CD14-positive monocyte (primary cell): ENCODE measurements at regions not wholly inside any gene's neighbourhood (a gene's known extent, or its start where the extent isn't known, plus 50 kb on each side); places are given as distances from the start of the nearest gene placed in this dataset.

Source experiments
- DNase-seq, 3 donors: peaks; one replicate each; pipeline ENCODE4 v3.0.0-alpha.2; 2011 to 2022
- H2AFZ ChIP-seq: 2 replicates; pipeline ENCODE4 v1.6.0; 2012; ENCODE audit warnings: mild to moderate bottlenecking, low read depth, low read length, inconsistent platforms; ENCODE audit not compliant: insufficient read depth, poor library complexity, severe bottlenecking
- H3K27ac ChIP-seq, 2 donors: 1 replicate in 1 of 2; 2 replicates in 1 of 2; pipeline ENCODE4 v1.5.1; 2012 to 2013; ENCODE audit warnings: low read length in 2 of 2, control low read depth in 1 of 2, inconsistent platforms in 1 of 2, low read depth in 1 of 2, mild to moderate bottlenecking in 1 of 2
- H3K27me3 ChIP-seq, 2 donors: one replicate each; pipeline versions ENCODE4 v1.6.0 to v1.6.1; 2011 to 2013; ENCODE audit warnings: low read length in 2 of 2; ENCODE audit not compliant: control insufficient read depth in 2 of 2, insufficient read depth in 2 of 2
- H3K36me3 ChIP-seq, 2 donors: replicated peaks in 1 of 2; 1 replicate in 1 of 2; 2 replicates in 1 of 2; pipeline versions ENCODE4 v1.5.1 to v1.6.1; 2012 to 2013; ENCODE audit warnings: low read length in 2 of 2, control low read depth in 1 of 2, inconsistent platforms in 1 of 2, mild to moderate bottlenecking in 1 of 2; ENCODE audit not compliant: insufficient read depth in 2 of 2, control insufficient read depth in 1 of 2
- H3K4me1 ChIP-seq, 2 donors: 1 replicate in 1 of 2; 2 replicates in 1 of 2; pipeline versions ENCODE4 v1.5.1 to v1.6.1; 2012 to 2013; ENCODE audit warnings: low read length in 2 of 2, control low read depth in 1 of 2, inconsistent platforms in 1 of 2, mild to moderate bottlenecking in 1 of 2, moderate library complexity in 1 of 2; ENCODE audit not compliant: insufficient read depth in 2 of 2, control insufficient read depth in 1 of 2
- H3K4me2 ChIP-seq: replicated peaks from 2 replicates; pipeline ENCODE3; 2012; ENCODE audit warnings: low read length, moderate library complexity, mild to moderate bottlenecking; ENCODE audit not compliant: poor library complexity, severe bottlenecking; ENCODE audit errors: extremely low read depth
- H3K4me3 ChIP-seq, 3 experiments: fragments of 200-600 bp in 1 of 3; sonication (generic) in 1 of 3; replicated peaks in 1 of 3; 1 replicate in 2 of 3; 2 replicates in 1 of 3; pipeline ENCODE4 v1.5.1; 2011 to 2013; ENCODE audit warnings: low read length in 3 of 3, mild to moderate bottlenecking in 3 of 3, control low read depth in 2 of 3, low read depth in 2 of 3, inconsistent platforms in 1 of 3, moderate library complexity in 1 of 3
- H3K79me2 ChIP-seq: 2 replicates; pipeline ENCODE4 v1.6.0; 2012; ENCODE audit warnings: mild to moderate bottlenecking, control low read depth, inconsistent platforms, low read length, moderate library complexity; ENCODE audit not compliant: insufficient read depth
- H3K9ac ChIP-seq: 2 replicates; pipeline ENCODE4 v1.6.0; 2017; ENCODE audit warnings: low read length, mild to moderate bottlenecking; ENCODE audit not compliant: insufficient read depth, poor library complexity, severe bottlenecking
- H3K9me3 ChIP-seq, 2 donors: replicated peaks in 1 of 2; 1 replicate in 1 of 2; 2 replicates in 1 of 2; pipeline versions ENCODE4 v1.5.1 to v1.6.1; 2012 to 2013; ENCODE audit warnings: low read length in 2 of 2, control low read depth in 1 of 2; ENCODE audit not compliant: control insufficient read depth in 1 of 2, insufficient read depth in 1 of 2
- H4K20me1 ChIP-seq: 2 replicates; pipeline ENCODE4 v1.6.0; 2012; ENCODE audit warnings: mild to moderate bottlenecking, low read length, control low read depth, moderate library complexity; ENCODE audit not compliant: insufficient read depth
- H3K27ac Mint-ChIP-seq, 7 donors: one replicate each; pipeline ENCODE4 v1.8.0; 2020; ENCODE audit warnings: mild to moderate bottlenecking in 7 of 7, mixed read lengths in 7 of 7, moderate library complexity in 6 of 7, inconsistent platforms in 2 of 7
- H3K27me3 Mint-ChIP-seq, 3 donors: one replicate each; pipeline ENCODE4 v1.8.0; 2021 to 2022; ENCODE audit warnings: low read depth in 3 of 3, mild to moderate bottlenecking in 3 of 3, mixed read lengths in 3 of 3, moderate library complexity in 3 of 3, inconsistent platforms in 1 of 3
- H3K36me3 Mint-ChIP-seq, 2 donors: one replicate each; pipeline ENCODE4 v1.8.0; 2020; ENCODE audit warnings: mixed read lengths in 2 of 2, inconsistent platforms in 1 of 2, mild to moderate bottlenecking in 1 of 2
- H3K4me1 Mint-ChIP-seq: one replicate; pipeline ENCODE4 v1.8.0; 2020; ENCODE audit warnings: mild to moderate bottlenecking, mixed read lengths
- H3K4me3 Mint-ChIP-seq, 2 donors: one replicate each; pipeline ENCODE4 v1.8.0; 2020; ENCODE audit warnings: mild to moderate bottlenecking in 2 of 2, mixed read lengths in 2 of 2, moderate library complexity in 1 of 2
- H3K9me3 Mint-ChIP-seq, 7 donors: one replicate each; pipeline ENCODE4 v1.8.0; 2020 to 2022; ENCODE audit warnings: mixed read lengths in 7 of 7, mild to moderate bottlenecking in 6 of 7, moderate library complexity in 6 of 7, inconsistent platforms in 2 of 7
- WGBS: methylation state at CpG from one replicate; pipeline ENCODE4 v1.1.5; 2013; ENCODE audit warnings: missing lambda C conversion rate; ENCODE audit not compliant: insufficient coverage; 5-methylcytosine and 5-hydroxymethylcytosine counted together
- intact Hi-C, 2 donors: fragments of 100-400 bp; cut with micrococcal nuclease; formaldehyde crosslinking; loops; one replicate each; pipeline versions ENCODE4 v1.15.0 to v1.15.1; 2023
- TF ChIP-seq, protein P1 (sequence below): fragments of 200-600 bp; IDR thresholded peaks from one replicate; pipeline ENCODE4 v1.8.0; 2022; ENCODE audit warnings: antibody characterized with exemption, mild to moderate bottlenecking

DNA sequence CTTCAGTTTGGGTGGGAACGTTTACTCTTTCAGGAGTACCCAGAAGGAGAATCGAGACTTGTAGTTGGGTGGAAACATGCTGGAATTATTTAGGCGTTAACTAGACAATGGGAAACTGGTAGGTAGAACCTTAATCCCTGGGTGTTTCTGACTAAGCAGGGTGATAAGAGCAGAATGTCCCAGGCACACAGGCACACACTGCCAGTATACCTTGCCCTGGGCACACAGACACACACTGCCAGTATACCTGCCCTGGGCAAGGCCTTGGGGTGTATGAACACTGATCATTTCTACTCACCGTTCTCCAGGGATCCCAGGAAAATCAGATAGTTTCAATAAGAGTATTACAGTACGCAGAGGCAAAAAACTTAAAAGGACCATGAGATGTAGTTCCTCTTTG, 115.5 kb downstream of the SNAPC1 start:
- no peak overlapping the region for H2AFZ ChIP-seq
- H3K27ac ChIP-seq: no peak overlapping the region
- intact Hi-C loops: no loop called here
- H3K4me2 ChIP-seq: no peak overlapping the region
- H3K4me3 Mint-ChIP-seq: no peak overlapping the region
- H3K27me3 ChIP-seq: peaks cover 8 to 9% of the 10 kb centered on the region in 2 donors
- H3K27ac Mint-ChIP-seq: no peak overlapping the region
- H3K4me1 Mint-ChIP-seq: no peaks in the 10 kb centered on the region
- no peak overlapping the region for H3K9ac ChIP-seq
- no peaks in the 10 kb centered on the region for H4K20me1 ChIP-seq
- H3K79me2 ChIP-seq: no peaks in the 10 kb centered on the region
- no peaks in the 10 kb centered on the region for H3K36me3 Mint-ChIP-seq
- no peaks in the 10 kb centered on the region for H3K9me3 ChIP-seq
- no peaks in the 10 kb centered on the region for H3K36me3 ChIP-seq
- H3K4me1 ChIP-seq: no peaks in the 10 kb centered on the region
- WGBS: 100% methylated on average over 2 of the region's 5 CpGs
- H3K27me3 Mint-ChIP-seq: peaks cover 12 to 28% (median 26%) of the 10 kb centered on the region in 3 donors
- TF ChIP-seq, protein P1, sequence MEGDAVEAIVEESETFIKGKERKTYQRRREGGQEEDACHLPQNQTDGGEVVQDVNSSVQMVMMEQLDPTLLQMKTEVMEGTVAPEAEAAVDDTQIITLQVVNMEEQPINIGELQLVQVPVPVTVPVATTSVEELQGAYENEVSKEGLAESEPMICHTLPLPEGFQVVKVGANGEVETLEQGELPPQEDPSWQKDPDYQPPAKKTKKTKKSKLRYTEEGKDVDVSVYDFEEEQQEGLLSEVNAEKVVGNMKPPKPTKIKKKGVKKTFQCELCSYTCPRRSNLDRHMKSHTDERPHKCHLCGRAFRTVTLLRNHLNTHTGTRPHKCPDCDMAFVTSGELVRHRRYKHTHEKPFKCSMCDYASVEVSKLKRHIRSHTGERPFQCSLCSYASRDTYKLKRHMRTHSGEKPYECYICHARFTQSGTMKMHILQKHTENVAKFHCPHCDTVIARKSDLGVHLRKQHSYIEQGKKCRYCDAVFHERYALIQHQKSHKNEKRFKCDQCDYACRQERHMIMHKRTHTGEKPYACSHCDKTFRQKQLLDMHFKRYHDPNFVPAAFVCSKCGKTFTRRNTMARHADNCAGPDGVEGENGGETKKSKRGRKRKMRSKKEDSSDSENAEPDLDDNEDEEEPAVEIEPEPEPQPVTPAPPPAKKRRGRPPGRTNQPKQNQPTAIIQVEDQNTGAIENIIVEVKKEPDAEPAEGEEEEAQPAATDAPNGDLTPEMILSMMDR: no peak
- H3K4me3 ChIP-seq: no peak overlapping the region
- no peaks in the 10 kb centered on the region for H3K9me3 Mint-ChIP-seq
- DNase-seq: no peak

DNA sequence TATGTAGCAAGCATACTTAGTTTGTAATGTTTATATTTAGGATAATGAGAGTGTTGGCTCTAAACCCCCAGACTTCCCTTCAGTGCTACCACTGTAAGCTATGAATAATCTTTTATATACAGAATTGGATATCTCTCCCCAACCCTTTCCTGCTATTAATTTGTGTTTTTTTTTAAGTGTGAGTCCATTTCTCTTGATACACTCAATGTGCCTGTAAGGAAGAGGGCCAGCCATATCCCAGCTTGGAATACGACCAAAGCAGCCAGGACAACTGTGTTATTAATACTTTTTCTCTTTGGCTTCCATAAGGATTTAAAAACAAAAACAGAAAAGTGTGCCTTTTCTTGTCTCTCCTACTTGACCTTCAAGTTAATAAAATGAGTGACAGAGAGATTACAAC, 116.7 kb downstream of the SNAPC1 start:
- H3K4me1 ChIP-seq: no peaks in the 10 kb centered on the region
- no peak overlapping the region for H3K4me2 ChIP-seq
- H3K27ac ChIP-seq: no peak overlapping the region
- no peaks in the 10 kb centered on the region for H3K9me3 ChIP-seq
- intact Hi-C loops: no loop called here
- no peak overlapping the region for H3K4me3 Mint-ChIP-seq
- TF ChIP-seq, protein P1: no peak
- H2AFZ ChIP-seq: no peak overlapping the region
- no peaks in the 10 kb centered on the region for H3K36me3 Mint-ChIP-seq
- H4K20me1 ChIP-seq: no peaks in the 10 kb centered on the region
- H3K27ac Mint-ChIP-seq: no peak overlapping the region
- no peaks in the 10 kb centered on the region for H3K36me3 ChIP-seq
- H3K4me1 Mint-ChIP-seq: no peaks in the 10 kb centered on the region
- WGBS: 100% methylated on average over 1 of the region's 1 CpG
- no peak overlapping the region for H3K9ac ChIP-seq
- no peak overlapping the region for H3K4me3 ChIP-seq
- H3K27me3 Mint-ChIP-seq: peaks cover 12 to 31% (median 30%) of the 10 kb centered on the region in 3 donors
- H3K79me2 ChIP-seq: no peaks in the 10 kb centered on the region
- no peak for DNase-seq
- peaks cover 0 to 8% (median 0%) of the 10 kb centered on the region in 7 donors for H3K9me3 Mint-ChIP-seq
- peaks cover 8 to 9% of the 10 kb centered on the region in 2 donors for H3K27me3 ChIP-seq
